ENCODE measurements at regions not wholly inside any gene's neighbourhood (a gene's known extent, or its start where the extent isn't known, plus 50 kb on each side); places are given as distances from the start of the nearest gene placed in this dataset.

DNA sequence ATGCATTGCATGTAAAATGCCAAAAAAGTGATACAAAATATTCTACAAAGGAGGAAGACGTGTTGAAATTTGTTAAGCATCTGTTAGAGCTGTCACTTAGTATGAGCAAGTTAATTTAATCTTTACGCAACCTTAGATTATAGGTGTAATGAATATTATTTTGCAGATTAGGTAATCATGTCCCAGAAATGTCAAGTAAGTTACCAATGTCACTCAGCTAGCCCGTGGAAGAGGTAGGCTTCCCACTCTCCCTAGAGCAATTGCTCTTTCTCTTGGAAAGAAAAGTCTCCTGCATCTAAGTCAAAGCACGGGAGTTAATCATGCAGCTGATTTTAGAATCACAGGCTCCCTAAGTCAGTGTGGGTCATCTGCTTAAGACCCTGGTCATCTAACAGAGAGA, 830.4 kb upstream of the IGFBP3 start:
- WGBS, 2 donors: 84 to 95% methylated on average over 4 of the region's 4 CpGs
- DNase-seq (ENCODE audit: low spot score in 2 of 2): no peak
- Histone ChIP-seq H3K4me1 (peaks cover 0 to 12% (median 5%) of the 10 kb centered on the region in 4 donors), H3K27ac (no peak overlapping the region), H3K4me3 (no peak overlapping the region), H3K9me3 (no peaks in the 10 kb centered on the region), H3K36me3 (no peaks in the 10 kb centered on the region), H3K27me3 (no peaks in the 10 kb centered on the region)
- TF ChIP-seq EP300 (IDR thresholded peaks at IDR 0.05): no peak
- TF ChIP-seq POLR2A (IDR thresholded peaks at IDR 0.05): no peak
- TF ChIP-seq, protein P1, sequence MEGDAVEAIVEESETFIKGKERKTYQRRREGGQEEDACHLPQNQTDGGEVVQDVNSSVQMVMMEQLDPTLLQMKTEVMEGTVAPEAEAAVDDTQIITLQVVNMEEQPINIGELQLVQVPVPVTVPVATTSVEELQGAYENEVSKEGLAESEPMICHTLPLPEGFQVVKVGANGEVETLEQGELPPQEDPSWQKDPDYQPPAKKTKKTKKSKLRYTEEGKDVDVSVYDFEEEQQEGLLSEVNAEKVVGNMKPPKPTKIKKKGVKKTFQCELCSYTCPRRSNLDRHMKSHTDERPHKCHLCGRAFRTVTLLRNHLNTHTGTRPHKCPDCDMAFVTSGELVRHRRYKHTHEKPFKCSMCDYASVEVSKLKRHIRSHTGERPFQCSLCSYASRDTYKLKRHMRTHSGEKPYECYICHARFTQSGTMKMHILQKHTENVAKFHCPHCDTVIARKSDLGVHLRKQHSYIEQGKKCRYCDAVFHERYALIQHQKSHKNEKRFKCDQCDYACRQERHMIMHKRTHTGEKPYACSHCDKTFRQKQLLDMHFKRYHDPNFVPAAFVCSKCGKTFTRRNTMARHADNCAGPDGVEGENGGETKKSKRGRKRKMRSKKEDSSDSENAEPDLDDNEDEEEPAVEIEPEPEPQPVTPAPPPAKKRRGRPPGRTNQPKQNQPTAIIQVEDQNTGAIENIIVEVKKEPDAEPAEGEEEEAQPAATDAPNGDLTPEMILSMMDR (IDR thresholded peaks at IDR 0.05): no peak

DNA sequence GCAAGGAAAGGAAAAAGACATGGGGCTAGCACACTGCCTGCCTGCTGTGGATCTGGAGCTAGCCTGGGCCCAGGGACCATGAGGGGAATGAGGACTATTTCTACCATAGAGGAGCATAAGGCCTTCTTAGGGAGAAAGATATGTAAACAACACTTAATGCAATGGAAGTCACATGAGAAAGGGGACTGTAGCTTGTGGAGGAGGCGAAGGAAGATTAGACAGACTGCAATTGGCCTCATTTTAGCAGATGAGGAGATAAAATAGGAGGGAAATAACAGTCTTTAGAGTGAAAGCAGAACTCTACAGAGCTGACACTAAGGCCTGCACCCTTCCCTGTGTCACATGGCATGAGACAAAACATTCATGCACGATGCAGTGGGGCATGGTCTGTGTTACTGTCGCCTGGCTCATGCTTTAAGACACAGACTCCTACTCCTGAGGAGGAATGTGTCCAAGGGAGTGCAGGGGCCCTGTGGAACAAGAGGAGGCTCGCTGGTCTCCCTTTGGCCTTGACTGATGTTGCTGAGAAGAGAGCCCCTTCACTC, 829.3 kb upstream of the IGFBP3 start:
- no peaks in the 10 kb centered on the region for H3K36me3 ChIP-seq
- DNase-seq (ENCODE audit: low spot score in 2 of 2): no peak
- peaks cover 0 to 12% (median 5%) of the 10 kb centered on the region in 4 donors for H3K4me1 ChIP-seq
- H3K27me3 ChIP-seq: no peaks in the 10 kb centered on the region
- TF ChIP-seq POLR2A (IDR thresholded peaks at IDR 0.05) (no peak), EP300 (IDR thresholded peaks at IDR 0.05) (no peak)
- TF ChIP-seq, protein P1 (IDR thresholded peaks at IDR 0.05): no peak
- WGBS, 2 donors: 91 to 92% methylated on average over 4 of the region's 4 CpGs
- no peaks in the 10 kb centered on the region for H3K9me3 ChIP-seq
- no peak overlapping the region for H3K27ac ChIP-seq
- H3K4me3 ChIP-seq: no peak overlapping the region

DNA sequence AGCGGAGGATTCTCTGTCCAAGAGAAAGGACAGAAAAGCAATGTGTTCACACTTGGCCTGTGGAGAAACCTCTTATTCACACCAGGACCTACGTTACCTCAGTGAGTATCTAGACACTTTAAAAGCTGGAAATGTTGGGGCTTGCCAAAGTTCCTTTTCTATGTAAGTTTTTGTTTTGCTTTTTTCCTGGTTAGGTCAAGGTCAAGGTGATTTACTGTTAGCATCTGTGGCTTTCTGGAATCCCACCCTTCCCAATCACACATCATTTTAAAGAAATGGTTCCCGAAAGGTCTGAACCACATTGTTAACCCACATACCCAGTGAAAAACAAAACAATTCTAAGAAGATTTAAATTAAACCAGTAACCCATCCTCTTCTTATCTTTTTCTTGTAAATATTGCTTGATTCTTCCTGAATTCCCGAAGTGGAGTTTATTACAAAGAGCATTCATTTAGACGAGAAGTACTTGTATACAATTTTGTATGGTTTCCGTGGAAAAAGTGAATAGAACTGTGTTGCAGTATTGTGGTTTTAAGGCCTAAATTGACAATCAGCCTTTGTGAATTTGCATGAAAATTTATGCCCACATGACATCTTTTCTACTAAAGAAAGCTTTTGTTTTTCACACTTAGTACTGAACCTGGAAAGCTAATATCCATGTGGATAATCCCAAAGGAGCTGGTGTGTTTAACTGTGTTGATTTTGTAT, 827.0 kb upstream of the IGFBP3 start:
- WGBS, 2 donors: 53 to 54% methylated on average over 6 of the region's 6 CpGs
- no peak for DNase-seq (ENCODE audit: low spot score in 2 of 2)

DNA sequence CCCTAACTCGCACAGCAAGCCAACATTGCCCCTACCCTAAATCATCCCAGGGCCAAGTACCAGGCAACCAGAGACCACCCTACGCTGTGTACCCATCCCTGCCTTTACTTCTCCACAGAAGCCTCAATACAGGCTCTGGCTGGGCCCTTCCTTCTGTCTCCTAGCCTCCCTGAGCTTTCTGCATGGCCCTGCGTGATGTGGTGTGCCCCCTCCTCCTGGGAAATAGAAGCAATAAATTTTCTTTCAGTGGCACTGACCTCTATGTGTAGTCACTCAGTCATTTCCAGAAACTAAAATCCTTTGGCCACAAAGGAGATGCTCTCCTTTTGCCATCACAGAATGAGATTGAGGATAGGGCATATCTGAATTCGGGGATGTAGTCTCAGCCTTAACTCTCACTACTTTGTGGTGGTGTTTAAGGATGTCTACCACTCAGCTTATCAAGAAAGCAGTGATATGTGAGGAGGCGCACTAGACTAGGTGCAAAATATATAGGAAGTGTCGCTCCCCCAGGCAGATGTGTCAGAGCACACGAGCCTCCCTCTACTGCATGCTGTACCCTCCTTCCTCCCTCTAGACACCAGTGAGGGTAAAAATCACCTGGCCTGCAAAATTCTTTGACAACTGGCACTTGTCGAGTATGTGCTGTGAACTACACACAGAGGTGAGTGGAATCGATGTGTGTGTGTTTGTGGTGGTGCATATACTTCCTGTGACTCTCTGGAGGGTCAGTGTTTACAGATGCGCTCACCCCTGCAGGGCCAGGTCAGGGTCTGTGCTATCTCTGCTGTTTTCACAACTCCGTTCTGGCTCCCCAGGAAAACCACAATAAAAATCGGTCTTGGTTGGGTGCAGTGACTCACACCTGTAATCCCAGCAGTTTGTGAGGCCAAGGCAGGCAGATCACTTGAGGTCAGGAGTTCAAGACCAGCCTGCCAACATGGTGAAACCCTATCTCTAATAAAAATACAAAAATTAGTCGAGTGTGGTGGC, 825.9 kb upstream of the IGFBP3 start:
- TF ChIP-seq EP300 (IDR thresholded peaks at IDR 0.05) (no peak), POLR2A (IDR thresholded peaks at IDR 0.05) (no peak)
- TF ChIP-seq, protein P1 (IDR thresholded peaks at IDR 0.05): no peak
- Histone ChIP-seq H3K4me1 (peaks cover 0 to 4% (median 0%) of the 10 kb centered on the region in 4 donors), H3K27me3 (no peaks in the 10 kb centered on the region), H3K27ac (no peak overlapping the region), H3K9me3 (no peaks in the 10 kb centered on the region), H3K36me3 (no peaks in the 10 kb centered on the region), H3K4me3 (no peak overlapping the region)
- WGBS, 2 donors: 82 to 84% methylated on average over 13 of the region's 13 CpGs
- no peak for DNase-seq (ENCODE audit: low spot score in 2 of 2)

More for the DNA sequence above, 827.0 kb upstream of the IGFBP3 start:
- no peak for TF ChIP-seq EP300 (IDR thresholded peaks at IDR 0.05)
- TF ChIP-seq, protein P1 (IDR thresholded peaks at IDR 0.05): no peak
- no peak for TF ChIP-seq POLR2A (IDR thresholded peaks at IDR 0.05)
- H3K27me3 ChIP-seq: no peaks in the 10 kb centered on the region
- H3K27ac ChIP-seq: no peak overlapping the region
- no peaks in the 10 kb centered on the region for H3K36me3 ChIP-seq
- peaks cover 0 to 4% (median 2%) of the 10 kb centered on the region in 4 donors for H3K4me1 ChIP-seq
- H3K9me3 ChIP-seq: no peaks in the 10 kb centered on the region
- H3K4me3 ChIP-seq: no peak overlapping the region
